ENCODE measurements at regions not wholly inside any gene's neighbourhood (a gene's known extent, or its start where the extent isn't known, plus 50 kb on each side); places are given as distances from the start of the nearest gene placed in this dataset.

DNA sequence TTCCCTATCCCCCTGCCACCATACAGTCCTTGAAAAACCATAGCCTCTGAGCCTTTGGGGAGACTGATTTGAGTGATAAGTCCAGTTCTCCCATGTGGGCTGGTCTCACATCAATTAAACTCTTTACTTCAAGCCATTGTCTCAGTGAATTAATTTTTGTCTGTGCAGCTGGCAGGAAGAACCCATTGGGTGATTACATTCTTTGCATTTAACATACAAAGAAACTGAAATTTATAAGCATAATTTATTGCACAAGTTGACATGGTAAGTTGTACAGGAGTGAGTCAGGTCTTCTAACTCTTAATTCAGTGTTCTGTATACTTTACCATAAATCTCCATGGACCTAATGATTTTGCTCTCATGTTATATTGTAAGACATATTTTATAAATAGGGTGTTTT lies 1613.0 kb upstream of the LRRTM3 start:
- H3K4me3 ChIP-seq (ENCODE audit: low read depth, low read length) = no peak overlapping the region
- TF ChIP-seq, protein P1, sequence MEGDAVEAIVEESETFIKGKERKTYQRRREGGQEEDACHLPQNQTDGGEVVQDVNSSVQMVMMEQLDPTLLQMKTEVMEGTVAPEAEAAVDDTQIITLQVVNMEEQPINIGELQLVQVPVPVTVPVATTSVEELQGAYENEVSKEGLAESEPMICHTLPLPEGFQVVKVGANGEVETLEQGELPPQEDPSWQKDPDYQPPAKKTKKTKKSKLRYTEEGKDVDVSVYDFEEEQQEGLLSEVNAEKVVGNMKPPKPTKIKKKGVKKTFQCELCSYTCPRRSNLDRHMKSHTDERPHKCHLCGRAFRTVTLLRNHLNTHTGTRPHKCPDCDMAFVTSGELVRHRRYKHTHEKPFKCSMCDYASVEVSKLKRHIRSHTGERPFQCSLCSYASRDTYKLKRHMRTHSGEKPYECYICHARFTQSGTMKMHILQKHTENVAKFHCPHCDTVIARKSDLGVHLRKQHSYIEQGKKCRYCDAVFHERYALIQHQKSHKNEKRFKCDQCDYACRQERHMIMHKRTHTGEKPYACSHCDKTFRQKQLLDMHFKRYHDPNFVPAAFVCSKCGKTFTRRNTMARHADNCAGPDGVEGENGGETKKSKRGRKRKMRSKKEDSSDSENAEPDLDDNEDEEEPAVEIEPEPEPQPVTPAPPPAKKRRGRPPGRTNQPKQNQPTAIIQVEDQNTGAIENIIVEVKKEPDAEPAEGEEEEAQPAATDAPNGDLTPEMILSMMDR (IDR thresholded peaks at IDR 0.05; ENCODE audit: low read depth, low read length, missing control alignments) = no peak

DNA sequence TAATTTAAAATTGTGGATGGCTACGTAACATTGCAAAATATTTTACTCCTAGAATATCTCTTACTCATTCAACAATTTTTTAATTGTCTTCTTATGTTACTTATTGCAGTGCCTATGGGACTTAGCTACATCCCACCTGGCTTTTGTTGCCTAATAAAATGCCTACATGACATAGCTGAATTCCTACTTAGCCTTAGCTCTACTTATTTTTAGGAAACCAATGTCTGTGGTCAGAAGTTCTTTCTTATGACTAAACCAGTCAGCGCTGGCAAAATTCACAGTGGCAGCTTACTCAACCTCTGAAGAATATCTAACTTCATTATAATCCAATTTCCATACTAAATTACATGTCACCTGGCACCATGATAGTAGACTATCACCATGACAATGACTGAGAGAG lies 1612.4 kb upstream of the LRRTM3 start:
- H3K4me3 ChIP-seq (ENCODE audit: low read depth, low read length) = no peak overlapping the region
- TF ChIP-seq, protein P1 (IDR thresholded peaks at IDR 0.05; ENCODE audit: low read depth, low read length, missing control alignments) = no peak
- DNase-seq (ENCODE audit: low read depth) = no peak

More for the DNA sequence above, 1613.0 kb upstream of the LRRTM3 start:
- no peak for DNase-seq (ENCODE audit: low read depth)

DNA sequence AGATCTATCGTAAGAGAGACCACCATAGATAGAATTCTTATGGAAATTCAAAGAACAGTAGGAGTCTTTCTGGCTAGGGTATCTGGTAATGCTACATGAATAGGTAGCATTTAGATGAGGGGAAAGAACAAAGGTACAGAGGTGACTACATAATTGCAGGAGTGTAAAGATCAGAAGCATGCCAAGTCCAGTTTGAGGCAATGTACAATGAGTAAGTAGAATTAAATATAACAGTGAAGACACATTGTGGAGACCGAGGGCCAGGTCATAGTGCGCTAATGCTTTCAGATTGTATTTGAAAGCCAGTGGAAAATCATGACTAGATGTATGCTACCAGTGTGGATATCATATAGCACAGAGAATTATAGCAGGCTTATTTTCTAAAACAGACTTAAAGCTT lies 1611.6 kb upstream of the LRRTM3 start:
- H3K4me3 ChIP-seq (ENCODE audit: low read depth, low read length) = no peak overlapping the region
- DNase-seq (ENCODE audit: low read depth) = no peak
- TF ChIP-seq, protein P1 (IDR thresholded peaks at IDR 0.05; ENCODE audit: low read depth, low read length, missing control alignments) = no peak

DNA sequence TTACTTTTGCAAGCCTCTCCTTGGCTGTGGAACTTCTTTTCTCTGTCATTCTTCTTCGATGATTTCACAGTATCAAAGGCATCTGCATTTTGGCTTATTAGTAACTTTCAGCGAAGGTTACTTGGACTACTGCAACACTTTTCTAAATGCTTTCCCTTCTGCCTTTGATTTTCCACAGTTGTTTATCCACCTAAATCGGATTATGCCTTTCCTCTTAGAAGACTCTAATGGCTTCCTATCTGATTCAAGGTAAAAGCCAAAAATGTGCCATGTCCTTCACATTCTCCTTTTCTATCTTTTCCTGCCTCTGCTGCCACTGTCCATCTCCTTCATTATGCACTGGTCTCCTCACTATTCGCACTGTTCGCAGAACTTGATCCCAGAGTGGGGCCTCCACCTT lies 1606.3 kb upstream of the LRRTM3 start:
- TF ChIP-seq, protein P1 (IDR thresholded peaks at IDR 0.05; ENCODE audit: low read depth, low read length, missing control alignments) = no peak
- H3K4me3 ChIP-seq (ENCODE audit: low read depth, low read length) = no peak overlapping the region
- no peak for DNase-seq (ENCODE audit: low read depth)

DNA sequence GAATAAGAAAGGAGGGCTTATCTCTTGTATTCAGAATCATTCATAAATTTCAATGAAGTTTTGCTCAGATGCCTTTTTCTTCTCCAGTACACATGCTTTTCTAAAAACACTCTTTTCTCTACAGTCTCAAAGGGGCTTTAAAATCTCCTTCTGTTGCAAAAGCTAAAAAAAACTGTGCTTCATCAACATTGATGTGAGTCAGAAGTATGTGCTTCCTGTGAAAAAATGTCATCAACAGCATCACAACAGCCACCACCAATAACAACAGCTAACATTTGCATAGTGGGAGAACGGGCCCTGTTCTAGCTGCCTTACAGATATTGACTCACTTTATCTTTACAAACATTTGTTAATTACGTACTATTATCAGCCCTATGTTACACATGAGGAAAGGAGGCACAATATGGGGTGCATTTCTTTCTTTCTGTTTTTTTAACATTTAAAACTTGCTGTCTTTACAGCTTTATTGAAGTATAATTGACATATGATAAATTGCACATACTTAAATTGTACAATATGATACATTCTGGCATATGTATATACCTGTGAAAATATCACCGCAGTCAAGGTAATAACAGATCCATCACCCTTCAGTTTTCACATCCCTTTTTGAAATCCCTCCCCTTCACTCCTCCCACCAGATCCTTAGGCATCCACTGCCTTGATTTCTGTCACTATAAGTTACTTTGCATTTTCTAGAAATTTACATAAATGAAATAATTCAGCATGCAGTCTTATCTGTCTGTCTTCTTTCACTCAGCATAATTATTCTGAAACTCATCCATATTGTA lies 1605.4 kb upstream of the LRRTM3 start:
- H3K4me3 ChIP-seq (ENCODE audit: low read depth, low read length) = no peak overlapping the region
- DNase-seq (ENCODE audit: low read depth) = no peak
- TF ChIP-seq, protein P1 (IDR thresholded peaks at IDR 0.05; ENCODE audit: low read depth, low read length, missing control alignments) = no peak

DNA sequence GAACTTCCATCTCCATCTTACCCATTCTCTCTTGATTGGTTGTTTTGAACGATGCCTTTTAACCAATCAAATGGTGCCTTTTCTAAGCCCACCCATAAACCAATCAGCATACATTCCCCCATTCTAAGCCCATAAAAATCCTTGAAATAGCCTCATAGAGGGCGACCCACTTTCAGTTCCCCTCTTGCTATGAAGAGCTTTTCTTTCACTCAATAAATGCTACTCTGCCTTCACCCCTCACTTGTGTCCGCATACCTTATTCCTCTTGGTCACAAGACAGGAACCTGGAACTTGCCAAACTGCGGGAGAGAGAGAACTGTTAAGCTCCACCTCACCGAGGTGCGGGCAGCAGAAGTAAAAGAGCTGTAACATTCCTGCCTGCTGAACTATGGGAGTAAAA lies 1602.0 kb upstream of the LRRTM3 start:
- DNase-seq (ENCODE audit: low read depth) = no peak
- TF ChIP-seq, protein P1 (IDR thresholded peaks at IDR 0.05; ENCODE audit: low read depth, low read length, missing control alignments) = no peak
- no peak overlapping the region for H3K4me3 ChIP-seq (ENCODE audit: low read depth, low read length)

DNA sequence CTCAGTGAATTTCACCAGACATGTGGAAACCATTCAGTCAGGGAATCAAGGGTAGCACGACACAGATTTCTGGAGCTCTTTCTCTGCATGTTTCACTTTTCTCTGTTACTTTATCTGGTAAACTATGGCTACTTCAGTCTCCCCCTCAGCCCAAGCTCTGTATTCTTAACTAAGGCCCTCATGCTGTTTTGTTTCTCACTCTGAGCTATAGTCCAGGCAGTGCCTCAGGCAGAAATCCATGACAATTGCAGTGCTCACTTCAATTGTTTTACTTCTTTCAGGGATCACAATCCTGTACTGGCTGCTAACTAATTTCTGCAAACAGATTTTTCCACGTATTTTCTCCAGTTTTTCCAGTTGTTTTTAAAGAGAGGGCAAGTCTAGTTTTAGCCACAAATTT lies 1599.9 kb upstream of the LRRTM3 start:
- DNase-seq (ENCODE audit: low read depth) = no peak
- H3K4me3 ChIP-seq (ENCODE audit: low read depth, low read length) = no peak overlapping the region
- TF ChIP-seq, protein P1 (IDR thresholded peaks at IDR 0.05; ENCODE audit: low read depth, low read length, missing control alignments) = no peak

Data from GM12864 (cell line).